Activated naive CD4-positive, alpha-beta T cell (primary cell): ENCODE measurements at regions not wholly inside any gene's neighbourhood (a gene's known extent, or its start where the extent isn't known, plus 50 kb on each side); places are given as distances from the start of the nearest gene placed in this dataset.

Source experiments
- DNase-seq, 4 experiments: peaks; one replicate each; lab custom pipeline; 2025; lab: John Stamatoyannopoulos, UW

DNA sequence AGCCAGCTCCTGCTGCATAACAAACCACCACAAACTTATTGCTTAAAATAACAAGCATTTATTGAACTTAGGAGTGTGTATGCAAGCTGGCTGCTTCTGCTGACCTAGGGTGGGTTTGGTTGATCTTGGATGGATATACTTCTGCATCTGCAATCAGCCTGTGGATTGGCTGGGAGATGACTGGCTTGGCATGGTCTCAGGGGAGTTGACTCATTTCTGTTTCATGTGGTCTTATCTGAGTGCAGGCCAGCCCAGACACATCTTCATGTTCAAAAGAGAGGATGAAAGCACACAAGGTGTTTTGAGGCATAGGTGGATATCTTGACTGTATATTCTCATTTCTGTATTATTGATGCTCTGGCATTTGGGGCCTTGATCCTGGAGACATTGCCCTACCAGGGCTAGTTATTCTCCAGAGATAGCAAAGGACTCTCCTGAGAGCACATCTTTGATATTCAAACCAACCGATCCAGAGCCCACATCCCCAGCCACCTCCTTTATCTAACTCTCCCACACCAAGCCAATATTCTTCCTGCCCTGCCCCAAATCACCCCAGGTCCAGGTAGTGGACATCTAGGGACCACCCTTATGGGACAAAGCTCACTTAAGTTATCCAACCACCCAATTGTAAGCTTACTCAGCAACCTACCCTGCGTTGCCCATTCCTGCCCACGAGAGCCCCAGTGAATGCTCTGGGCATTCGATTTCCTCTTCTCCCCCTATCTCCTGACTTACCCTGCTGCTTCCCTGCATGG, 350.8 kb downstream of the PTPRU start:
- DNase-seq, result no peak

DNA sequence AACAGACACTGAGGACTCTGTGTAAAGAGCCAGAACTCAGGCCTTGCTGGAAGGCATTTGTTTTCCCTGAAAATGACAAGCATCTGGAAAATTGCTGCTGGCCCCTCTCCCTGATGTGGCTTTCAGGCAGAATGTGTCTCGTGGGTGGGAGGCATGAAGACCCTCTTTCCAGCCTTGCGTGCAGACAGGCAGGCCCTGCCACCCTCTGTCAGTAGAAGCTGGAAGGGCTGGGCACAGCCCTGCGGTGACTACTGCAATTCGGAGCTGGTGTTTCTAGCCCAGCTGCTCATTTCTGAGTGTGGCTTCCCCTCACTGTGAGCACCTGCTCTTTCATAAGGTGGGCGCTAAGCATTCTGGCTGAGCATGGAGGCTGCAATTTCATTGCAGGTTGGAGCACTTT, 349.9 kb downstream of the PTPRU start:
- no peak for DNase-seq

DNA sequence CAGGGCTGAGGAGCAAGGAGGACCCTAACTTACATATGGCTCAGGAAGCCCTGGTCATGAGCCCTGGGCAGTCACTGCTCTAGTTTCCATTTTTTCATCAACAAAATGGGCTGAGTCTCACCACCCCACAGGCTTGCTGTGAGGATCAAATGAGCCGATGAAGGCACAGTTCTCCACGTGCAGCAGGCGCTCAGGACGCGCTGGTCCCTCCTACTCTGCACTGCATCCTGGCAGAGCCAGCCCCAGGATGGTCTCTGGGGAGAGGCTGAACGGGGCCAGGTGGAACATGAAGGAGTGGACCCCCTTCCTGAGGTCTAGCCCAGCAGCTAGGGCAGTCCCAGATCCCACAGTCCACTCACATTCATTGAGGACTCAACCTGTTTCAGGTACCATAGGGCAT, 349.3 kb downstream of the PTPRU start:
- DNase-seq, result no peak

DNA sequence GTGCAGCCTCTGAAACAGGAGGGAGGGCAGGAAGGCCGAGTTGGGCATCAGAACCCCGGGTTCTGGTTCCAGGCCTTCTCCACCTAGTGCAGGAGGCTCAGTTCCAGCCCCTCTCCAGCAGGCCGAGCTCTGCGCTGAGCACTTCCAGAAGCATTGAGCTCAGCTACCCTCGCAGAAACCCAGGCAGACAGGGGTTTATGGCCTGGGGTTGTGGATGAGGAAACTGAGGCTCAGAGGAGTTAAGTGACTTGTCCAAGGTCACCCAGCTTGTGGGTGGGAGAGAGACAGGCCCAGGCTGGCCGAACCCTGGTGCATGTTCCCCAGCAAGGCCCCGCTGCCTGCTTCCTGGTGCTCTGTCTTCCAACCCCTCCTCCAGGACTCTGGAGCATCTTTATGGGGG, 348.9 kb downstream of the PTPRU start:
- no peak for DNase-seq

DNA sequence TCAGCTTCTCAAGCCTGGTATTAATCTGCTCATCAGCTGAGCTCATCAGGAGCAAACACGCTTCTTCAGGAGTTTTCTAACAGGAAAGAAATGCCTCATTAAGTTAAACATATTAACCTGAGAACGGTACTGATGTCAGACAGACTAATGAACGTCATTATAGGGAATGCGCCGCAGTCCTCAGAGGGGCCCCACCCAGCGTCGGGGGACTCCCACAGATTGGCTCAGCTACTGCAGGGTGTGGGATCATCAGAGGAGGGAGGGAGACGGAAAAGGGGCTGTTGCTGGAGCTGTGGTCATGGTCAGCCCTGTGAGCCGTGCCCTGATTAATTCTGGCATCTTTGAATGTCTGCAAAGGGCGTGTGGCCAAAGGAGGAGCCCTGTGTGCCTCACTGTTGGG, 348.5 kb downstream of the PTPRU start:
- DNase-seq, result no peak

DNA sequence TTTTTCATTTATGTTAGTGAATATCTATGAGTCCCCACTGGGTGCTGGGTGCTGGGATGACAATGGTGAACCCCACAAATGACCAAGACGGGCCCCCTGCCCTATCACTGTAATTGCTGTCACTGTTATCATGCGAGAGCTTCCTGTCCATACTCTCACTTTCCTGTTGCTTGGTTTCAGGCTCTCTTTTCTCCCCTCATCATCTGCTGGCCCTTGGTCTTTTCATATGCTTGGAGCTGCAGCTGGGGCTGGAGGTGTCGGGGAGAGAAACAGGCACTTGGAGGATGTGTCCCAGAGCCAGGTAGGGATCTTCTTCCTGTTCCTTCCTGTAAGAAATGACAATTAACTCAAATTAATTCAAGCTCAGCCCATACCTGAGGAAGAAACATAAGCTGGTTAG, 348.0 kb downstream of the PTPRU start:
- DNase-seq, result no peak

DNA sequence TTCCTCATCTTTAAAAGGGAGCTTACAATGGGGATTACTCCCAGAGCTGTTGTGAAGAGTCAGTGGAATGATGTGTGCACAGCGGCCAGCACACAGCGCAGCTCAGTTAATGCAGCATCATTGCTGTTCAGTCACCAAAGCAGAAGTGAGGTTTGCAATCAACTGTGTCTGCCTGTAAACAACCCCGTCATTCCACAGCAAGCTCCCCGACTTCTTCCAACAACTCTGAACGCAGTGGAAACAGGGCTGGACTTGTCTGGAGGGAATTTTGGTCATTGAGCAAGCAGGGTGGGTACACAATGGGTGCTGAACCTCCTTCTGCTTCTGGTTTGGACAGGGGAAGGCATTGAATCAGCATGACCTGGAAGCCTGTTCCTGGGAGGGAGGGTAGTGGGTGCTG, 347.4 kb downstream of the PTPRU start:
- DNase-seq, result no peak

DNA sequence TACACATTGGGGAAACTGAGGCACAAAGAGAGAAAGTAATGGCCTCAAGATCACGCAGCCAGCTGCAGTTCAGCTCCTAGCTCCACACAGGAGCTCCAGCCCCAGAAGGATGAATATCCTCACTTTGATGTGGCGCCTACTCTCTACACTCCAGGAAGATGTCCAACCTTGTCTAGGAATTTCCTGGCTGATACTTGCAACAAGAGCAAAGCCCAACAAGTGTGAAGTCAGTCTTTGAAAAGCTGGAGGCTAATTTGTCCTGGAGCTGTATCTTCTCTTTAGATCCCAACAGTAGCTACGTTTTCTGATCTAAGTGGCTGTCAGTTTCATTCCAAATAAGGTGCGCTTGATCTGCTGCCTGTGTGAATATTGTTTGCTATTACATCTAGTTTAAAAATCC, 344.9 kb downstream of the PTPRU start:
- no peak for DNase-seq

DNA sequence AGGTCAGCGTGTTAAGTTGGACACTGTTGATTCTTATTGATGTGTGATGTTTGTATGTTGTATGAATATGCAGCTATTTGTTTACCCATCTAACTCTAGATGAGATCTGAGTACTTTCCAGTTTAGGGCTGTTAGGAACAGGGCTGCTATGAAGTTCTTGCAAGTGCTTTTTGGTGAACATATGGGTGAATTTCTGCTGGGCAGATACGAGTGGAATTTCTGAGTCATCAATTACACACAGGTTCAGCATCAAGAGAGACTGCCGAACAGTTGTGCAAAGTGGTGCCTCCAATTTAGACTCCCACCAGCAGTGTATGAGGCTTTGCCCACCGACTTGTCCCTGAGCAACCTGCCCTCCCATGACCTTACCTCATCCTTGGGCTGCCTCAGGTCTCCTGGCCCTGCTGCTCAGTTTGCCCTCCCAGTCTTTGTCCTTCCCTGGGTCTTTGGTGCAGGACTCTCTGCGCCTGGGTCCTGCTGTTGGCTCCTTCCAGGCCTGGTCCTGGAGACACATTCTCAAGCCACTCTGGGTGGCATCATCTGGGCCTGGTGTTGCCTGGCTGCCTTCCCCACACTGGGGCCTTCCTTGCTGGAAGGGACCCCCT, 343.6 kb downstream of the PTPRU start:
- no peak for DNase-seq

DNA sequence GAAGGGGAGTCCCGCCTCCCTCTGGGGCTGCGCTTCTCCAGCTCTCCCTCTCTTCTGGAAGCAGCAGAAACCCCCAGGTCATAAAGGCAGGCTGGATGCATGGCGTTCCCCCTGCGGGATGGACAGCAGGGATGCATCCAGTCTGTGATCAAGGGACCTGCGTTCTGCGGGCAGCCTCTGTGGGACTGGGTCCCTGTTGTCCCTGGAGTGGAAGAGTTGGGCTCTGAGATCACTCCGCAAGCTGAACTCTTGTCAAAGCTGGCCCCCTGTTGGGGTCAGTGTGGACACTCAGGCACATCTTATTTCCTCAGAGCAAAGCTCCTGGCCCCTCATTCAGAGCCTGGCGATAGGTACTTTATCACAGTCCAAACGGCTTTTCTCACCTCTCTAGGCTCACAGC, 341.2 kb downstream of the PTPRU start:
- DNase-seq, result no peak

DNA sequence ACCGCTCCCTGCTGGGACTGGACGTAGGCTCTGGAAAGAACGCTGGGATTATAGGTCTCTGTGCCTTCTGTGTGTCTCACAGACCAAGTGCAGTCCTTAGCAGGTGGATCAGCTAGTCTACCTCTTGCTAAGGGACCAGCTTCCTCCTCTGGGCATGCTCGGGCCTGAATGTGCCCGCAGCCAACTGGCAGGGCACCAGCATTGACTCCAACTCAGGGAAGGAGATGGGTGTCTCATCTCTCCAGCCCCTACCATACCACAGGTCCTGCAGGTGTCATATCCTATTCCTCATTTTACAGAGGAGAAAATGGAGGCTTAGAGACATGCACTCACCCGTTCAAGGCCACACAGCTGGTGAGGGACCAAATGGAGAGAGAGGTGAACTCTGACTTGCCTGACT, 340.2 kb downstream of the PTPRU start:
- no peak for DNase-seq

DNA sequence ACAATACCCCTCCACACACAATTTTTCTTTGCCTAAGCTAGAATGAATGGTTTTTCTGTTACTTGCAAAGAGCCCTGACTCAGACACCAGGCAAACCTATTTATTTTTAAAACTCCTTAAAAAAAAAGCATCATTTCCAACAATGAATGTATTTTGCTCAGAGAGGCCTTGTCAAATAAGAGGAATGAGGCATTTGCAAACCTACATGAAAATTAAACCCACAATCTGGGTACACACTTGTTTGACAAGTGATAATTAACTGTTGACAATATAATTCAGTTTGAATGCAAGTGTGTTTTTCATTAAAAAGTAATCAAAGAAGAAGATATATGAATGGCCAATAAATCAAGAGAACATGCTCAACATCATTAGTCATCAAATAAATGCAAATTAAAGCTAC, 339.5 kb downstream of the PTPRU start:
- no peak for DNase-seq

DNA sequence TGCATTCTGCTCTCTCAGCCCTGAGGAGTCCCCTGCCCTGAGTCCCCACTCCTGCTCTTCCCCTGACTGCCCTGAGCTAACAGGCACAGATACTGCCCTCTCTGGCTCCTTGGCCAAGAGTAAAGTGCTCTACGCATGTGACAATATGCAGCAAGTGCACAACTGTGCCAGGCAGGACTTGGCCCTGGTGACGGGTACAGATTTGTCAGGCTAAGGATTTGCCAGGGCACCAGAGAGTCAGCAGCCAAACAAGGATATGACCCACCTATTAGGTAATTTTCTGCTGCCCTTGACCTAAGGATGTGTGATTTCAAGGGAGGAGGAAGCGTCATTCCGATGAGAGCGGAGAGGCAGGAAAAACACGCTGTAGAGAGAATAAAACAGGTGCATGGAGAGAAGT, 339.0 kb downstream of the PTPRU start:
- DNase-seq, result no peak

DNA sequence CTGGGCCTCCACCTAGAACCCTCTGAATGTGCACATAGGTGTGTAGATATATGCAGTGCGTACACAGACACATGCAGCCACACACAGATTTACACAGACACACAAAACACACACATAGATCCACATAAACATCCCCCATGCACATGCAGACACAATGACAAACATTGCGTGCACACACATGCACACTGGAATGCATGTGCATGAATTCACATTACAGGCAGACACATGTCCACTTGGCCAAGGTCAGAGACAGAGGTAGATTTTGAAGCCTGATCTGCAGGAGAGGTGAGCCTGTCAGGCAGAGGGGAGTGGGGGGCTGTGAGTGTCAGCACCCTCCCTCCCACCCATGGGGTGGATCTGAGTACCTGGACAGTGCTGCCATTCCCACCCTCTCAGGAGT, 338.5 kb downstream of the PTPRU start:
- no peak for DNase-seq

DNA sequence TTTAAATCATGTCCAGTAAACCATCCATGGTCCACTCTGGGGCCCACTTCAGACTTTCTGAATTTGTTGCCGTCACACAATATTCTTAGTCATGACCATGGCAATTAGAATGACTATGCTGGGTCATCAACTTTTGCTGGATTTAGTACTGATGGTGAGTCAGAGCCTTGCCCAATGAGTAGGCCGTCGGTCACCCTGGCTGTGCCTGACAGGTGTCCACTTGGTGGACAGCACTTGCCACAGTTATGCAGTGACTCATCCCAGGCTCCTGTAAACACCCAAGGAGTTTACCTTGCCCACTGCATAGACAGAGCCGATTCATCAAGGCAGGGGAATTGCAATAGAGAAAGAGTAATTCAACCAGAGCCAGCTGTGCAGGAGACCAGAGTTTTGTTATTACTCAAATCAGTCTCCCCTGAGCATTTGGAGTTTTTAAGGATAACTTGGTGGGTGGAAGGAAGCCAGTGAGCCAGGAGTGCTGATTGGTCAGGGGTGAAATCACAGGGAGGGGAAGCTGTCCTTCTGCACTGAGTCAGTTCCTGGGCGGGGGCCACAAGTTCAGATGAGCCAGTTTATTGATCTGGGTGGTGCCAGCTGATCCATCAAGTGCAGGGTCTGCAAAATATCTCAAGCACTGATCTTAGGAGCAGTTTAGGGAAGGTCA, 333.8 kb downstream of the PTPRU start:
- DNase-seq, result no peak

DNA sequence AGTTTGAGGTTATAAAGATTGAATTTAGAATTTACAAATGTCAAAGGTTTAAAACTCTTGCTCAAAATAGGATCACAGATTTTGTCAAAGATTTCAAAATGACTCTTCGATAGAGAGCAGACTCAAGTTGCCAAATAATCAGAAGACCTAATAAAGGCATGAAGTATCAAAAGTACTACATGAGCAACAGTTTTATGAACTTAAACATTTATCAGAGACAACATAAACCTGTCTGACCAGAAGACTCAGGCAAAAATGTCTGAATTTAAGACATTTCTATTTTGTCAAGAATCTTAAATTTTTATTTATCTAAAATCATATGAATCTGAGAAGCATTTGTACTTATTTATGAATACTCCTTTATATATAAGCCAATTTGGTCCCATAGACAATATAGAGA, 330.9 kb downstream of the PTPRU start:
- no peak for DNase-seq

DNA sequence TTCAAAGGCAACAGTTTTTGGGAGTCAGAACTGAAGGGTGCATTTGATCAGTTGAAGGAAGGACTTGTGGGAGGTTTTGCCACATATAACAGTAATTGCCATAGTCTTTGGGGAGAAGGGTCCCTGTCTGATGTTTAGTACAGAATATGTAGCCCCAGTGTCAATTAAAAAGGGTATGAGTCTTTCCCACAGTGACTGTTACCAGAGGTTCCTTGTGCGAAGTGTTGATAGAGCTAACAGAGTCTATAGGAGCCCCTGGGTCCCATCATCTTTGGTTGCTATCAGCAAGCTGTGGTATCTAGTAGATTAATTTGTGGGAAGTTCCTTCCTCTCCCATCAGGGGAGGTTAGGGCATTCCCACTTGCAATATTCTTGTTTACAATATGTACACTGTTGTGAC, 329.2 kb downstream of the PTPRU start:
- no peak for DNase-seq

DNA sequence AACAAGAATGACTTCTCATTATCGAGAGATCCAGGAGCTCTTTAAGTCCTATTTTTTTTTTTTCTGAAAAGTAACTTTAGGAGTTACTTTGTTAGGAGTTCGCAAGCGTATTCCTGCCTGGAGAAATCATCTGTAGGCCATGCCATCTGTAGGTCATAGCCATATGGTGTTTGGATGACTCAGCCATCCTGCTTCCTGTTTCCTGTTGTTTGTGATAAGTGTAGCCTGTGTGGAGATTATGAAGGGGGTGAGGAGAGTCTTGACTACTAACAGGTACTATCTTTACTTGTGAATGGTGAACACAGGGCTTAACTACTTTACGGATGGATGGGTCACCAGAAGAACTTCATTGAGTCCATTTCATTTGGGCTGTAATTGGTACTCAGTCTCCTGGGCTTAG, 327.2 kb downstream of the PTPRU start:
- no peak for DNase-seq

DNA sequence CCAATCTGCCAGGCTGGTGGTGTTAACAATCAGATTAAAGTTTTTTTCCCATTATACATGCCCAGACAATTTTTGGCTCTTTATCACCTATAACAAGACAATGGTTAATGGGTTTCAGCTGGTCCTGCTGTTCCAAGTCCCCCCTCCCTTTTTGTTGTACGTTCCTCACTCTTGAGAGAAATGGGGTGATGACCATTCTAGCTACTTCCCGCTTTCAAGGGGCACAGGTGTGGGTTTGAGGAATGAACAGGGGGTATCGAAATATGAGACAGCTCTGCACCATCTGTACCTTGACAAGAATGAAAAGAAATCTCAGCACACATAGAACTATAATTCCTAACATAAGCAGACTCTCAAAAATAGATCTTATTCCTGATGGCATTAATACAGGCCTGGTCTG, 326.8 kb downstream of the PTPRU start:
- no peak for DNase-seq

DNA sequence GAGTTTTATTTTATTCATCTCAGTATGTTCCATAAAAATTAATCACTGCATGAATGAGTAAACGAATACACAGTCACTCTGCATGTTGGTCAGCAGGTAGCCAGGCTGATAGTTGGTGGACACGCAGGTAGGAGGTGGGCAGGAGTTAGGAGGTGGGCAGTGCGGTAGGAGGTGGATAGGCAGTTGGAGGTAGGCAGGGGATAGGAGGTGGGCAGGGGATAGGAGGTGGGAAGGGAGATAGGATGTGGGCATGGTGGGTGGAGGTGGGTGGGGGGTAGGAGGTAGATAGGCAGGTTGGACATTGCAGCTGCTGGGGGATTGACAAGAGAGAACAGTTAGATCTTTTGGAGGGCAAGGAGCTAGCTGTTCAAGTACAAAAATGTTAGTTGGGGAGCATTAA, 322.7 kb downstream of the PTPRU start:
- no peak for DNase-seq

DNA sequence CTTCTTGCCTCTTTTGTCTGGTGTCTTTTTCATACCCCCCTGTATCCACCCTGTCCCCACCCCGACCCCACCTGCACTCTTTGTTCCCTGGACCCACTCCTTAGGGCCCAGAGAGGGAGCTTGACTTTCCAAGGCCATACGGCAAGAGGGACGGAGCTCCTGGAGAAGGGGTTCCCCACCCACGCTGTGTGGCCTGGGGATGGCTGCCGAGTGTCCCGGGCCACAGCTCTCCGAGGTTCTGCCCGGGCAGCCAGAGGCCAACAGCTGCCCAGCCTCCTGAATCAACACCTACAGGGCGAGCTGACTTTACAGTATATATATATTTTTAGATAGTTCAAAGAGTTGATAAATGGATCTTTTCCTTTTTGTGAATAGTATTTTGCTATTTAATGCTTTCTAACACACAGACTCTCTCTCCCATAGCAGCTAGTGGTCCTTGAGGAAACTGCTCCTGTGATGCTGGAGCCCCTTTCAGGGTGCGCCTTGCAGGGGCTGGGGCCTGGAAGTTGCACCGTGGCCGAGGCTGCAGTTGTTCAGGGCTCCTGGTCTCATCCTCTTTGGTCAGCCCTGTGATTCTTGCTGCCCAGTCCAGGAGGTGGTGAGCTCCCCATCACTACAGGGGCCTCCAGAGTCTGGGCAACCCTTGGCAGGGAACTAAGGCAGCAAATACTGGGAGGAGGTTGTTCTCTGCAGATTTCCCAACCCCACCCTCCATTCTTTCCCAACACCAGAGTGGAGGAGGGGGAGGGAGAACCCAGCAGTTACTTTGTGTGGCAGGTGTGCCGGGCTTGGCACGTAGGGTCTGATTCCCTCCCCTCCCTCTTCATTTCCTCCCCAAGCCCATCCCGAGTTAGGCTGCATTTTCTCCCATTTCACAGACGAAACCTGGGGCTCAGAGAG, 321.6 kb downstream of the PTPRU start:
- no peak for DNase-seq

DNA sequence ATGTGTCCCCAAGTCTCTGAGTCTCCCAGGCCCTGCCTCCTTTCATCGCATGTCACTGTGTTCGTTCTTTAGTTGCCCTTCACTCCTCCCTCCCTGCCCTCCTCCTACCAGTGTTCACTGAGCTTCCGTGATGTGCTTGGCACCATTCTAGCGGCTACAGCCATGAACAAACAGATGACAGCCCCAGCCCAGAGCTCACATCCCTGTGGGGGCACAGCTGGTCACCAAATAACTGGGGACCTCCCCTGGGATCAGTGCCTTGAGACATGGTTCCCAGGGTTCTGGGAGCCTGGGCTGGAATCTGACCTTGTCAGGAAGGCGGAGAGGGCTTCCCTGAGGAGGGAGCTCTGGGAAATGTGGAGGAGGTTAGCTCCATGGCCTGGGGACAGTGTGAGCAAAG, 320.7 kb downstream of the PTPRU start:
- DNase-seq, result no peak

DNA sequence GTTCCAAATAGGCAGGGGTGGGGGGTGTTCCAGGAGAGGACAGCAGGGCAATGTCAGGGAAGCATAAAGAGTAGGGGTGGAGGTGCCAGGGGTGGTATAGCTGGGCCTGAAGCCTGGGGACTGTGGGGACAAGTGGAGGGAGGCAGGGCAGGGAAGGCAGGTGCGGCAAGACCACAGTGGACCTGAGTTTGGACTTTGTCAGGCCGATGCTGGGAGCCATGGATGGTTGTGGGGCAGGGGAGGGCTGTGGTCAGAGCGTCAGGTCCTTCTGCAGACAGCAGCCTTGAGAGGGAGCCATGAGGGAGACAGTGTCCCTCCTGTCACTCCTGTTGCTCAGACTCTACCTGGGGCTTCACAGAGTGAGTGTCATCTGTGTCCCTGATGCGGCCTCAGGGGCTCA, 320.3 kb downstream of the PTPRU start:
- DNase-seq, result no peak
